ENCODE measurements at regions not wholly inside any gene's neighbourhood (a gene's known extent, or its start where the extent isn't known, plus 50 kb on each side); places are given as distances from the start of the nearest gene placed in this dataset.

DNA sequence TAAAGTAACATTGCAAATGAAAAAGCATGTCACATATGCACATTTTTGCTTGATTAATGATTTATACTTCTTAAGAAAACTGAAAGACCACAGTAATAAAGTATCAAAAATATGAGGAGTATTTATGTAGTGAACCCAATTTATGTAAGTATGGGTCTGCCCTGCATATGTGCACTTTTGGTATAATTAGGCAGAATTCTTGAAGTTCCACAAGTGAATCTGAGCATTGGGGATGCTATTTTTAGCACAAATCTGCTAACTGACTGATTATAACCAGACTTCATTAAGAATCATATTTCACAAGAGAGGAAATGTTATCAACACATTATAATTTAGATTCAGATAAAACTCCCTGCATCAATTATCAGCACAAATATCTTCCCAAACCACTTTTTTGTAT is 407.1 kb upstream of the LRRC4C start:
- DNase-seq (ENCODE audit: low spot score): no peak

DNA sequence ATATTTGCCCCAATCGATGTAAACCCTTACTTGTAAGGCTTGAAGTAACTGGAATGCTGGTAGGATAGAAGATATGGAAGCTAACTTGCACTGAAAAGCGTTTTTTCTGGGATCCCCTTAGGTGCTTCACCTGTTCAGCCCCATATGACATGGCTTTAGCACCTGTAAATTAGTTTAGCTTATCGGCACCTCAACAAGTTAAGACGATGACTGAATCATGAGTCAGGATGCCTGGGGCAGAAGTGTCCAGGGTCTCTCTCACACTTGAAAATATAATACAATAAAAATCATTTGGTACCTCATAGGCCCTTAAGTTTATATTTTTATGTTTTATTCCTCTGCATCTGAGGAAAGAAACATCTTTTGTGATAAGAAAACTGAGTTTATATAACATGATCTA is 409.2 kb upstream of the LRRC4C start:
- no peak for DNase-seq (ENCODE audit: low spot score)

GRCh38 chr11:41872426-41872825 is 413.0 kb upstream of the LRRC4C start:
- DNase-seq (ENCODE audit: low spot score): no peak

DNA sequence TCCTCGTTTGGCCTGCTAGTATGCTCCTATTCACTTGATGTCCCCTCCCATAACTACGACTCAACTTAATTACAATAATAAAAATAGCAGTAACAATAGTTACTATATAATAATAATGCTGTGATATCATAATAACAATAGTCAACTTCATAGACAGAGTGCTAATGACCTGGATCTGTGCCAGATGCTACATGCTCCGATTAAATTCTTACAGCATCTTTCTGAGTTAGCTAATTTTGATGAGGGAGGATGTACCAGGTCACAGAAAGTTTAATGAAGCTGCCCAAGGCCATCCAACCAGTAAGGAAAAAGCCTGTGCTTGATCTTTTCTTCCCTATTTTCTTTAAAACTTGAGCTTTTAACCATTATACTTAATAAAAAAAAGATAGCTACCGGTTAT is 413.4 kb upstream of the LRRC4C start:
- no peak for DNase-seq (ENCODE audit: low spot score)

DNA sequence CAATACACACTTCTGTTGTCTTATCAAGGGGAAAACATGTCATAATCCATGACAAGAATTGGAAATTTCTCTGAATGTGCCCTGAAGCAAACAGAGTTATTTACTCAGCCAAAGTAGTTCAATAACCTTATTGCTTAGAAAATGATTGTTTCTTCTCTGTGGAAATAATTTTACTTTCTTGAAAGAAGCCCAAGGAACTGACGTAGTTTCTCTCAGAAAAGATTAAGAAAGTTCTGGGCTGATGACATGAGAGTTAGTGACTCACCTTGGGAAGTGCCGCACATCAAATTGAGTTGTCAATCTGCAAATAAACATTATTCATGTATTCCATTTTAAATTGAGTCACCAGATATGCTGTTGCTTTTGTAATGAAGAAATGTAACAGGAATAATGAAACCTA is 418.6 kb upstream of the LRRC4C start:
- DNase-seq (ENCODE audit: low spot score): no peak

DNA sequence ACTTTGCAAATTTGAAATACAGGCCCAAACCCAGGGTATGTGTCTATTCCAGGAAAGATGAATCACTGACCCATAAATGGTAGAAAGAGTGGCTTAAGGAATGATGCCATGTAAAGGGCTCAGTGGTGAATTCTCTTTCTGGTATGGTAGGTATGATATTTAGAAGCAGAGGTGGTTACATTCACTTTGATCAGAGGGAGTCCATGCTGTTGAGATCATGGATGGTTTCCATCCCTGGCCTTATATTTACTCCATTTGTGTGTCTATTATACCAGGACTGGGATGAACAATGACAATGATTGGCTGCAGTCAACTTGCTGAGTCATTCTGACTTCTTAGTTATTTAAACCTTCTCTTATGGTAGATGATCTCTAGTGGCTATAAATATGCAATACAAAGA is 419.8 kb upstream of the LRRC4C start:
- DNase-seq (ENCODE audit: low spot score): no peak

DNA sequence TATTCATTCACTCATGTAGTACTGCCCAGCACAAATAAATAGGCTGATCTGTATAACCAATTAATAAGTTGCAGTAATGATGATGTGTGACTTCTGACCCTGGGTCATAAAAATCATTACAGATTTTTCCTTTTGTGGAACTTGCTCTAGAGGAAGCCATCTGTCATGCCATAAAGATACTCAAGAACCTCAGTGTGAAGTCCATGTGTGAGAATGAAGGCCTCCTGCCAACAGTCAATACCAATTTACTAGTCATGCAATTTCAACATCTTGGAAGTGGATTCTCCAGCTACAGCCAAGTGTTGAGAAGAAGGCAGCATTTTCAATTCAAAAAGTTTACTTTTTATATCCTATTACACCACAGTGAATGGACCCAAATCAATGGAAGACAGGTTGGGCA is 435.6 kb upstream of the LRRC4C start:
- no peak for DNase-seq (ENCODE audit: low spot score)

DNA sequence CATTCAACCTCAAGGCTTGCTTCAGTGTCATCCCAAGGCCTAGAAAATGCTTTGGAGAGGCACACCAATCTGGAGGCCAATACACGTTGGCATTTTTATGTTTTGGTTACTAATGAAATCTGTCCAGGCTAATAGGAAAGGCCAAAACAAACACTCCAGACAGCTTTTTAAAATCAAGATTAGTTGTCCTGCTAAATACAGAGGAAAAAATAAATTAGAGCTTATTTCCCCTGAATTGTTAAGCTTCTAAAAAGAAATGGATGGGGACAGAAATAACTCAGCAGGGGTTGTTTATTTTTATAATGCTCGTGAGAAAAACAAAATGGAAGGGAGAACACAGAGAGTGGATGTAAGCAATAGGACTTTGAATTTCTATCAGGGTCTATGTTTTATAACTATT is 438.5 kb upstream of the LRRC4C start:
- DNase-seq (ENCODE audit: low spot score): no peak

GRCh38 chr11:41917900-41918299 is 458.4 kb upstream of the LRRC4C start:
- no peak for DNase-seq (ENCODE audit: low spot score)

- DNase-seq (ENCODE audit: low spot score): no peak
These were observed 460.9 kb upstream of the LRRC4C start for GRCh38 chr11:41920374-41920773.

DNA sequence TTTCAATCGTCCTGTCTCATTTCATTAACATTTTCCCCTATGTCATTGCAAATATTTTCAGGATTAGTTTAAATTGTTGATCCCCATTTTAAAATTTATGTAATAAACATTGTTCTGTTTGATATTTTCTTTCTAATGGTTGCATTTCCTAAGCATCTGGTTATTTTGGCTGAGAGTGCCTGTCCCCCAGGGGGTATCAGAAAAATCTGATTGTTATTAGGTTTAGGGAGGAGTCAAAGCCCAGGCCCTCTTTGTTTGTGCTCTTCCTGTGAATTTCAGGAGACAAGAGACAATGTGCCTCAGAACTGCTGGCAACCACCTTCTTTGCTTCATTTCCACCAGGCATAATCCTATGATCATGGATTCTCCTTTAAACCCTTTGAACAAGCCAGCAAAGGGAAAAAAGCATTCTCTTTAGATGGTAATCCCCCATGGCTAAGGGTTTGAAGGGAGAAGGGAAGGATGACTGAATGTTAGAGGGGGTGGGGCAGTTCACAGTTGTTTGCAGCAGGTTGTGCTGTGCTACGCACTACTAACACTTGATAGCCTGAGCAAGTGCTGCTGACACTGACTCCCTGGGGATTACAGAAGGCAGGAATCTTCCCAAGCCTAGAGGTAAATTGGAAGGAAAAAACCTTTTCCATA is 462.4 kb upstream of the LRRC4C start:
- DNase-seq (ENCODE audit: low spot score): no peak

DNA sequence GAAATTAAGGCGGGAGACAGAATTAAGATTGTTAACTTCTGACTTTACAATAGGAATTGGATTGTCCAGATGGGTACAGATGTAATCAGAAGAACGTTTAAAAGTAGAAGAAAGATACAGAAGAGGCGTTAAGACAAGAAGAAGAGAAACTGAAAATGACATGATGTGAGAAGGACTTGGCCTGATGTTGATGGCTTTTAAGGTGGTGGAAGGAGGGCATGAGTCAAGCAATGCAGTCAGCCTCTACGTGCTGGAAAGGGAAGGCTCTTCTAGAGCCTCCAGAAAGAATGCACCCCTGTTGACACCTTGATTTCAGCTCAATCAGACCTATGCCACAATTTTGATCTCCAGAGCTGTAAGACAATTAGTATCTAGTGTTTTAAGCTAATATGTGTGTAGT is 466.9 kb upstream of the LRRC4C start:
- no peak for DNase-seq (ENCODE audit: low spot score)

DNA sequence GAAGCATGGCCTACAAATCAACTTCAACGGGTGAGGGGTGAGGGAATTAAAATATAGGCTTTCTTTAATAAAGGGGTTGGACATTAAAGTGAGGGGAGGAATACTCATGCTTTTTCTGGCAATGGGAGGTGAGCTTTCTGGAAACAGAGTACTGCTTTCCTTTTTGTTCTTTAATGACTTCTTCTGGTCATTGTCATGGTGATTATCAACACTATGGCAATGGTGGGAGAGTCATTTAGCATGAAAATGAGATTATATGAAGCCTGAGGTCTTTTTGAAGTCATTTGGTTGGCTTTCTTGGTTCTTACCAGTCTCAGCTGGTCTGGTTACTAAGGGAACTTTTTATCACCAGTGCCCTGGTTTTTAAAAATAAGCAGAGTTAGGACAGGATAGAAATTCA is 475.8 kb upstream of the LRRC4C start:
- DNase-seq (ENCODE audit: low spot score): no peak

DNA sequence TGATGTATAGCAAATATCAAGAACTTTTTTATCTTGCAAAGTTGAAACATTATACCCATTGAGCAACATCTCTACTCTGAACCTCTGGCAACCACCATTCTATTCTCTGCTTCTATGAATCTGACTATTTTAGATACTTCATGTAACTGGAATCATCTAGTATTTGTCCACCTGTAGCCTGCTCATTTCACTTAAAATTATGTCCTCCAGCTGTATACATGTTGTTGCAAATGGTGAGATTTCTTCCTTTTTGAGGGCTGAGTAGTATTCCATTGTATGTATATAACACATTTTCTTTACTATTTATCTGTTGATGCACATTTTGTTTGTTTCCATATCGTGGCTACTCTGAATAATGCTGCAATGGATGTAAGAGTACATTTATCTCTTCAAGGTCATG is 476.3 kb upstream of the LRRC4C start:
- no peak for DNase-seq (ENCODE audit: low spot score)

DNA sequence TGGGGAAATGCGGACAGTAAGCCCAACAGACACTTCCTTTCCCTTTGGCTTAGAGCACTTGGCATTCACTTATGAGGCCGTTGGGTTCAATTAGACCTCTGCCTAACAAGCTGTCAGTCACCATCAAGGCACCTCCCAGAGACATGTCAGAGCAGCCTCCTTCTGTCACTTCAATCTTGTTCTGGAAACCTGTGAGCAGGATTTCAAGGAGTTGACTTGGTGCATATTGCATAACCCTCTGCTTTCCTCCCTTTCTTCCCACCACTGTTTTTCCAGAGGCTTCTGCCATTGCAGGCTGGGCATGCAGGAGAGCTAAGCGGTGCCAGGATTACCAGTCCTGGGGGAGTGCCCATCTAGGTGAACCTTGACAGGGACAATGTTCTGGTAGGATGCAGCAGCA is 484.2 kb upstream of the LRRC4C start:
- DNase-seq (ENCODE audit: low spot score): no peak

DNA sequence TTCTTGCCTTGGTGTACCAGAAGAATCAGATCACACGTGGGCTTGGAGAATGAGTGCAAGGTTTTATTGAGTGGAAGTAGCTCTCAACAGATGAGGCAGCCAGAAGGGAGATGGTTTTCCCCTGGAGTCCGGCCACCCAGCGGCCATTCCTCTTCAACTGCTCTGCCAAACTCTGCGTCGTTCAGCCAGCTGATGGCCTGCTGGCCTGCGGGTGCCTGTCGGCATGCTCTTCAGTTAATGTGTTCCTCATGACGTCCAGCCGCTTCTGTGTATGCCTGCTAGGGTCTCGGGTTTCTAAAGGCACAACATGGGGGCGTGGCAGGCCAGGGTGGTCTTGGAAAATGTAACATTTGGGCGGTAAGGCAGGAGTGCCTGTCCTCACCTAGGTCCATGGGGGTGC is 487.9 kb upstream of the LRRC4C start:
- DNase-seq (ENCODE audit: low spot score): no peak

DNA sequence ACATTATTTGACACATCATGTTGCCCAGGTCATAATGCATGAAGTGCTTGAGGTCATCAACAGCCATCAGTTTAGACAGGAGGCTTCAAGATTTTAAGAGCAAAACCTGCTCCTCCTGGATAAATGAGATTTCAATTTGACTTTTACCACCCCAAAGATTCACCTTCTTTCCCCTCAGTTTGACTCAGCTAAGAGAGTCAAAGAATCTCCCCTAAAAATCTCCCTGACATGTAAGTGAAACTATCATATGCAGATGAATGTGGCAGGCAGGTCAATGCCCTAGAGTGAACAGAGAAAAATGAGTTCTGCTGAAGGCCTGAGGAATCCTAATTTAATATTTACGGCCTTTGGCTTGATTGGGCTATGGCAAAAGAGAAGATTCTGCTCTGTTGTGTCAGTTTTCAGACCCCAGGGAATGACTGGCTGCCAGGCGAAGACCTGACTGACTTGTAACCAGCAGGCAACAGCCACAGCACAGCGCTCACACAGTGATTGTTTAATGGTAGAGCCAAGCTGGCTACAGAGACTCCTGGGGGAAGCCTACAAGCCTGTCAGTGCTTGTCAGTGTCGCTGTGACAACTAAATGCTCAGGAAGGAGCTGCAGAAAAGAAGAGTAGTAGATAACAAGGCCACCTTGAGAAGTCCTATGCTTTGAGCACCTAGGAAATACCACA is 491.2 kb upstream of the LRRC4C start:
- no peak for DNase-seq (ENCODE audit: low spot score)

- DNase-seq (ENCODE audit: low spot score): no peak
These were observed 494.6 kb upstream of the LRRC4C start for GRCh38 chr11:41954034-41954433.

- DNase-seq (ENCODE audit: low spot score): no peak
These were observed 495.6 kb upstream of the LRRC4C start for GRCh38 chr11:41955066-41955465.

DNA sequence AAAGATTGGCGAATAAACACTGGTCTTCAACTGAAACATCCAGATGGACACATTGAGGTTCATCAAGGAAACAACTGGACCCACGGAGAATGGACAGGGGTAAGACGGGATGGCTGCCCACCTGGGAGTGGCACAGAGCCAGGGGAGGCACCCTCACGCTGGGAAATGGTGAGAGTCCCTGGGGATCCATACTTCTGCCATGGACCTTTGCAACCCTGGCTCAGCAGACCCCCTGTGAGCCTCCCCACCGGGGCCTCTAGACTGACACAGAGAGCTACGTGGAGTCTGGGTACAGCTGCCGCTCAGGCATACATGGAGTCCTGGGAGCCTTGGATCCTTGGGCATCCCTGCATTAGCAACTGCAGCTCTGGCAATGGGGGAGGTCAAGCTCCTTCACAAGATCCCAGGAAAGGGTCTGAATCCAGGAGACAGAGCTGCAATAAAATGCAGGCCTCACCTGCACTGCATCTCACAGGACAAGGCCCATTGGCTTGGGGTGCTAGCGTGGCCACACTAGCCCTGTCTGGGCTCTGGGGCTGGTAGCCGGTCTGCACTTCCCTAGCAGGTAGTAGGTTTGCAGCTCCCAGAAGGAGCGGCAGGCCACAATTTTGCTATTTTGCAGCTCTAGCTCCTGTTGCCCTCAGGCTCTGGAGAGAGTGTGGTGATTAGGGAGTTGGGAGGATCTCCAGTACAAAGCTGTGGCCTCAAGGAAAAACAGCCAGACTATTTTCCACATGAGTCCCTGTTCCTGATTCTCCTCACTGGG is 496.4 kb upstream of the LRRC4C start:
- DNase-seq (ENCODE audit: low spot score): no peak

GRCh38 chr11:41963406-41963805 is 504.0 kb upstream of the LRRC4C start:
- no peak for DNase-seq (ENCODE audit: low spot score)

- DNase-seq (ENCODE audit: low spot score): no peak
These were observed 511.2 kb upstream of the LRRC4C start for GRCh38 chr11:41970681-41971080.

GRCh38 chr11:41971592-41971991 is 512.1 kb upstream of the LRRC4C start:
- DNase-seq (ENCODE audit: low spot score): no peak

- DNase-seq (ENCODE audit: low spot score): no peak
These were observed 519.5 kb upstream of the LRRC4C start for GRCh38 chr11:41978945-41979344.
